ENCODE measurements at regions not wholly inside any gene's neighbourhood (a gene's known extent, or its start where the extent isn't known, plus 50 kb on each side); places are given as distances from the start of the nearest gene placed in this dataset.

DNA sequence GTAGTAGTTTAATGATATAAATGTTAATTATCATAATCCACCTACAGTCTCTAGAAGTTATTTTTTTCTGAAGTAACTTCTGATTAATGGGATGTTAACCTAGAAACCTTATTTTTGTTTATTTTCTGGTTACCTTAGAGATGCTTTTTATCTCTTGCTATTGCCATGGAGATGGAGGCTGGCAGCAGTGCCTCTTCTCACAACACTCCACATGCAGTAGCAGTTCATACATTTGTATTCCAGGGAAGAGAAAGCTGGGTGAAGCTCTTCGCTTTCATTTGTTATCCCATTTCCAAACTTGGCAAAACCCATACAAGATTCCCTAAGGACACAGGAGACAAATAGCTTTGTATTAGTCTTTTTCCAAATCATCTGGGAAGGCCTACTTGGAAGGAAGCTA, 1794.1 kb upstream of the LRRTM1 start:
- TF ChIP-seq CTCF (IDR thresholded peaks at IDR 0.05; ENCODE audit: borderline replicate concordance, extremely low read depth, low read length, poor library complexity, severe bottlenecking) (no peak), EZH2 (IDR thresholded peaks at IDR 0.05; ENCODE audit: borderline replicate concordance, low read depth, low read length, severe bottlenecking) (no peak)
